GM21529 (cell line): ENCODE measurements at regions not wholly inside any gene's neighbourhood (a gene's known extent, or its start where the extent isn't known, plus 50 kb on each side); places are given as distances from the start of the nearest gene placed in this dataset.

Experiments used
- ATAC-seq: cut with Tn5 transposase; IDR thresholded peaks from one replicate; pipeline ENCODE4 v1.9.1; 2021; ENCODE audit not compliant: unreplicated experiment

DNA sequence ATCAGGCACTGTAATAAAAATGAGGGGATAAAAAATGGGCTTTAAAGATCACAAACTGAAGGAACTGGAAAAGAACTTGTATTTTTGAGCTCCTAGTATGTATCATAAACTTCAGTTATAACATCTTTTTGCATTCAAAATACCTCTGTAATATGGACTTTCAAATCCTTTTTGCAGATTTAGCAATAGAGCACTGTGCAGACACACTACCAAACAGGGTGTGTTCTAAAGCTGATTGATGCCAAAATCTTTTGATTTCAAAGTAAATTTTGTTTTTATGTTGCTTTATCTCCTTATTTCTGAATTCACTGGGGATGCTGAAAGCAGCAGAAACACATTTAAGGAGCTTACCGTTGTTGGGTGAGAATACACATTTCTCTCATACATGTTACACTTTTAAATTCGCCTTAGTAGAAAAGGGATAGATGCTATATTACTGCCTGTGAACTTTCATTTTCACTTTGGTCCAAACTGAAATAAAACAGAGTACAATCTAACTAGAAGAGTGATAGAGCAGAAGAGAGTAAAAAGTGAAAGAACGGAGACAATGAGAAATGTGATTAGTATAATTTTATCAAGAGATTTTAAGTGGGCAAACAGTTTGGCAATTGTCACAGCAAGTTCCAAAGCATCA is 1126.6 kb downstream of the BRINP3 start:
- no peak for ATAC-seq

GRCh38 chr1:189351960-189352359 is 1125.7 kb downstream of the BRINP3 start:
- ATAC-seq: no peak

- no peak for ATAC-seq
Measured at GRCh38 chr1:189356206-189356605, 1121.5 kb downstream of the BRINP3 start.

GRCh38 chr1:189357317-189357716 is 1120.3 kb downstream of the BRINP3 start:
- ATAC-seq: no peak

DNA sequence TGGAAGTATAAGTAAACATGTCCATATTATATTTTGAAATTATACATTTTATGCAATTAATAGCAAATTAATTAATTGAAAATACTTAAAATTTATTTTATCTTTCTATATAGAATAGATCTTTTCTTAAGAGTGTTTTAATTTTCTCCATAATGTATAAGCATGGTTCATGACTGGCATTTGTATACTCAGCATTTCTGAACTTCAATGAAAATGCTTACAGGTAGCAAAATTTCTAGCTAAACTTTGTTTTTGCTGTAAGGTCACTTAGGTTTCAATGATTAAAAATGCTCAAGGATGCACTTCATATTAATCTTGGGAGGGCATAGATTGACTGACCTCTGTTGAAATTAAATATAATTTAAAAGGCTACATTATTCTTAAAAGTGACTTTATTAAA is 1108.1 kb downstream of the BRINP3 start:
- no peak for ATAC-seq

- no peak for ATAC-seq
Measured at GRCh38 chr1:189374816-189375215, 1102.8 kb downstream of the BRINP3 start.

DNA sequence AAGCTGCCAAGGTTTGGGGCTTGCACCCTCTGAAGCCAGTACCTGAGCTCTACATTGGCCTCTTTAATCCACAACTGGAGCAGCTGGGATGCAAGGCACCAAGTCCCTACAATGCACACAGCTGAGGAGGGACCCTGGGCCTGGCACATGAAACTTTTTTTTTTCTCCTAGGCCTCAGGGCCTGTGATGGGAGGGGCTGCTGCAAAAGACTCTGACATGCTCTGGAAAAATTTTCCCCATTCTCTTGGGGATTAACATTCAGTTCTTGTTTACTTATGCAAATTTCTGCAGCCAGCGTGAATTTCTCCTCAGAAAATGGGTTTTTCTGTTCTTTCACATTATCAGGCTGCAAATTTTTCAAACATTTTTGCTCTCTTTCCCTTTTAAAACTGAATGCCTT is 1072.2 kb downstream of the BRINP3 start:
- ATAC-seq: no peak

DNA sequence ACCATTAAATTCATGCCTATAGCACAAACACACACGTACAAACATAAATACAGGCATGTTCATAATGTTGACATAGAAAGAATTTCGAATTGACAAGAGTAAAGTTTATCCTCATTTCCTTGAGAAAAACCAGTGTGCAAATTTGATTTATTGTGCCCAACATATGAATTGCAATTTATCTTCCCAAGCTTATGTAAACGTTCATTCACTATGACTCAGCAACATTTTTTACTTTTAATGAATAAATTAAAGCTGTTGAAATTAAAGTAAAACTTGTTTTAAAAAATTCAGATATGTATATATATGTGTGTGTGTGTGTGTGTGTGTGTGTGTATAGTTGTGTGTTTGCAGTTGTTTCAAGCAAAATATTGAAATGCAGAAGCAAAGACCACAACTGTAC is 1067.9 kb downstream of the BRINP3 start:
- no peak for ATAC-seq

GRCh38 chr1:189424746-189425331 is 1052.8 kb downstream of the BRINP3 start:
- ATAC-seq: no peak

- ATAC-seq: no peak
Measured at GRCh38 chr1:189429610-189430009, 1048.1 kb downstream of the BRINP3 start.

DNA sequence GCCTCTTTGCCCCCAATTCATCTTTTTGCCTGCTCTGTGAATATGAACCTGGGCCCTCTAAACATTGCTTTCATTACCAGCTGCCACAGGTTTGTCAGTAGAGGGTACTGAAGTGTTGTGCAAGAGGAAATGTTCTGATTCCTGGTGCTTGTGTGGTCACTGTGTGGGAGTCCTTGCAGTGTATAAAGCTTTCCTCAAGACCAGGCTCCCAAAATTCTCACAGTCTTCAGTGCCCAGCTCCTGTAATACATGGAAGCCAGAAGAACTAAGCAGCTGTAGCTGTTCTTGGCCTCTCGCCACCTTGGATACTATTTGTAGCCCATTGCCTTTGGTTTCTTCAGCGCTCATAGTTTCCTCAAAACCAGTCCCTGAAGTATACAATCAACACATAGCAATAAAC is 1046.2 kb downstream of the BRINP3 start:
- no peak for ATAC-seq

DNA sequence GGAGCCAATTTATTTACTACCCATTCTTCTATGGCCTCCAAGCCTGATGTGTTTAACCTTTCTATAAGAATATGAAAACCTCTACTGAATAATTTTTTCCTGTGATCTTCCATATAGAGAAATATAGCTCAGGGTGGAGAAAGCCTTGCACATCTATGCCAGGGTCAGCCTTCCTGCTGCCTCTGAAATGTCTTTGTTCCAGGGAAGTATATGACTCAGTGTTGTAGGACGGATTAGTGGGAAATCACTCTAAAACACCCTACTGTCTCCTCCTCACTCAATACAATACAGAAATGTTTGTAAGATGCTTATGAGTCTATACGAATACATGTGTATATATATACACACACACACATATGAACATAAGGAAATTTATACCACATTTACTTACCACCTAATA is 1044.9 kb downstream of the BRINP3 start:
- ATAC-seq: no peak

DNA sequence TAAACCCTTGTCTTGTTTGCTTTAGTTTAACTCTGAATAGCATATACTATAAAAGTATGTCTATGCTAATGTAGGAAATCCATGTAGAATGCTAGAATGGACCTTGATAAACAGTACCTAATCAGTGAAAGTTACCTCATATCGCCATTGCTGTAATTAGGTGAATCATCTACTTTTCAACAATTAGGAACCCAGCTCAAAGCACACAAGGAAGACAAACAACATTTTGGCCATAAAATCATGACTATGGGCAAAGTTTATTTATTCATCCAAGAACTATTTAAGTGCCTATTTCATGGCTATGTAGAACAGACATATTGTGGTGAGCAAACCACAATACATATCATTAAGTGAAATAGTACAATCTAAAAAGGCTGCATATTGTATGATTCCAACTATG is 1043.2 kb downstream of the BRINP3 start:
- ATAC-seq: no peak

DNA sequence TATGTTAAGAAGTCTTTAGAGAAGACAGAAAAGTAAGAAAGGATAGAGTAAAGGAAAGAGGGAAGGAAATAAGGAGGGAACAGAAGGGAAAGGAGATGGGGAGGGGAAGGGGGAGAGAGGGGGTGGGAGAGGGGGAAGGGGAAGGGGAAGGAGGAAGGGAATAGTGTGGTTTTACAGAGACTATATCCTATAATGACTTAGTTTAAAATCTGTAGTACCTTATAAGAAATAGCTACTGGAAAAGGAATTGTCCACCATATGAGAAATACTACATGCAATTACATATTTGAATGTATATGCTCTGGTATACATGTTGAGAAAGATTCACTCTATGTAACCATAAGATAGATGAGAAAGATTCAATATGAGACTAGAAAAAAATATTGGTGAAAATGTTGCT is 1042.3 kb downstream of the BRINP3 start:
- ATAC-seq: no peak

- ATAC-seq: no peak
Measured at GRCh38 chr1:189438808-189439207, 1038.9 kb downstream of the BRINP3 start.

- ATAC-seq: no peak
Measured at GRCh38 chr1:189463166-189463565, 1014.5 kb downstream of the BRINP3 start.

DNA sequence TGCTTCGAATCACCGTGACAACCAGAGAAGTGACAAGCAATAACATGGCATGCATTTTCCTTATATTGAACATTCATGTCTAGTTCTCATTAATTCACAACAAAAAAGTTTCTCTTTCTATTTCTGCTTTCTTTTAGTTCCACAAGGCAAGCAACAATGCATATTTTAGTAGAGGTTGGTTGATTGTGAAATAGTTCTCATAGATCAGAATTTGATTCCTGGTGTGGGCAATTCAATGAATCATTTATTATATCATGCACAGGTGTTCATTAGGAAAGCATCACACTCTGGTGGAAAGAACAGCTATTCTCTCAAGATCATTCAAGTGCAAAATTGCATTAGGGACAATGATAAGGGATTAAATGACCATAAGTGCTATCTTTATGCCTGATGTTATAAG is 980.9 kb downstream of the BRINP3 start:
- no peak for ATAC-seq

DNA sequence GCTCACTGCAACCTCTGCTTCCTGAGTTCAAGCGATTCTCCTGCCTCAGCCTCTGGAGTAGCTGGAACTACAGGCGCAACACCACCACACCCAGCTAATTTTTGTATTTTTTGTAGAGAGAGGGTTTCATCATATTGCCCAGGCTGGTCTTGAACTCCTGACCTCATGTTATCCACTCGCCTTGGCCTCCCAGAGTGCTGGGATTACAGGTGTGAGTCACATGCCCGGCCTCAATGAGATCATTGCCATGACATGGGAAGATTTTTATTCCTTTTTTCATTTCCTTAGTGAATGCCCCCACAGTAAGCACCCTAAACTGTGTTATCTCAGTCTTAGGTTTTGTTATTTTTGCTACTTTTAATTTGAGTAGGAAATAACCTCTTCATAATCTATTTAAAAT is 977.9 kb downstream of the BRINP3 start:
- ATAC-seq: no peak

DNA sequence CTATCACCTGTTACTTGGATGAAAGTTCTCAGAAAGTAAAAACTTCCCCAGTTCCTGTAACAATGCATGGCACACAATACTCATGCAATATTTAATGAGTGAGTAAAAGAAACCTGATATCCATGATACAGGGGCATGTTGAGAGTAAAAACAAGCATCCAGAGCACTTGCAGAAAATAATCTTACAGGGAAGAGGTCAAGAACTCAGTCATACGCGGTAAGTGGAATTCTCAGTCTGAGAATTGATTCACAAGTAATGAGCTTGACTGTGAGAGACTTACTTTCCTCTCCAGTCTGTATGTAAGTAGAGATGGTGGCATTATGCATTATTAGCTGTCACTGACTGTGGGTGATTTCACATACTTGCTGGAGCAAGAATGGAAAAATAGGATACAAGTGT is 976.9 kb downstream of the BRINP3 start:
- ATAC-seq: no peak

DNA sequence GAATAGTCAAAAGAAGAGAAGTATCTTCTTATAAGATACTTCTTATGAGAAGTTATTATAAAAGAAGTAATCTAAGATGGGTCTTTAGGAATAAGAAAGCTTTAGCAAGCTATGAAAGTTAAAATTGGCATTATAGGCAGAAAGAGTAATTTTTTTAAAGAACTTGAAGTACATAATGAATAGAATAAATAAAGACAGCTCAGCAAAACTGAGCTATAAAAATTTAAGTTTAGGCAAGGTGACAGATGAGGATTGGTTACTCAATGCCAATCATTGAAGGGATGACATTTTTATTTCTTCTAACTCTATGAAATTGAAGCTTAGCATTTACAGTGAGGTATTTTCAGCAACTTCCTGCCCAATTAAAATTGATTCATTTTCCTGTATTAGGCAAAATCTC is 966.8 kb downstream of the BRINP3 start:
- no peak for ATAC-seq

DNA sequence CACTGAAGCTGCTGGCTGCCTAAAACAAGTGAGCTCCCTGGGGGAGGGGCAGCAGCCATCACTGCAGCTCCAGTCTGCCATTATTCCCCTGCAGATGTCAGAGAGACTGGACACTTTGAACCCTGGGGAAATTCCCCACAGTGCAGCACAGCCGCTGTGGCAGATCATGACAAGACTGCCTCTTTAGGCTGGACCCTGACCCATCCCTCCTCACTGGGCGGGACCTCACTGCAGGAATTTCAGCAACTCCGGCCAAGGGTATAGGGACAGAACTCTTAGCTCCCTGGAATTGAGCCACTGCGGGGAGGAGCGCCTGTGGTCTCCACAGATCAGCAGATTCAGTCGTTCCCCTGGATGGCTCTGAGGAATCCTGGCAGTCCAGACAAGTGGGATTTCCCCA is 964.6 kb downstream of the BRINP3 start:
- no peak for ATAC-seq

GRCh38 chr1:189522441-189522840 is 955.2 kb downstream of the BRINP3 start:
- no peak for ATAC-seq

GRCh38 chr1:189524501-189524900 is 953.2 kb downstream of the BRINP3 start:
- ATAC-seq: no peak
